ENCODE measurements at regions not wholly inside any gene's neighbourhood (a gene's known extent, or its start where the extent isn't known, plus 50 kb on each side); places are given as distances from the start of the nearest gene placed in this dataset.

DNA sequence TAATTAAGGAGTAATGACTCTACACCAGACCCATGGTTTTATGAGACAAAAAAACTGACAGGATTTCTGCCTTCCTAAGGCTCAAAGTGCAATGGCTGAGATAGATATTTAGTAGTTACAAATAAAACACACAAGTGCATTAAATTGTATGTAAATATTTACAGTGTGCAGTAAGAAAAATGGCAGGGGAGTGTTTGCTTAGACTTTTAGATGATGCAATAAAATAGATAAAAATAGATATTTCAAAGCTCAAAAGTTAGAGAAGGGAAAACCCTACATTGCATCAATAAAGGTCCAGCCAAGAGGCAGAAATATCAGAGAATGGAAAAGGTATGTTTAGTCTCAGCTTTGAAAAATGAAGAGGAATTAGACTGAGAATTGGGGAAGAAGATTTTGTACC is 226.3 kb upstream of the FGGY start:
- no peak for DNase-seq

DNA sequence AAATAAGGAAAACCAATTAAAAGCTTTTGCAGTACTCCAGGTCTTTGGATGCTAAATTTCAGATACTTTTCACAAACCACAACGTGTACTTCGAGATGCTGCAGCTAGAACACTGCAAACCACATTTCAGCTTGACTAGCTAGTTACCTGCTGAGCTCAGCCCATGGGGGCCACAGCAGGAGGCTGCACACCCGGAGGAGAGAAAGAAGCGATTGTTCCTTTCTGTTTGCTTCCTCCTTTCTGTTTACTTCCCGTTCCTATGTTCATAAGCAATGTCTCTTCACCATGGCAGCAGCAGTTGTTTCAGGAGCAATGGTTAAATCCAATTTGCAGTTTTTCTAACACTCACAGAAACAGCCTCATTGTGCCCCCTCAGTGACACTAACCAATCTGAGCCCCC is 225.6 kb upstream of the FGGY start:
- no peak for DNase-seq

DNA sequence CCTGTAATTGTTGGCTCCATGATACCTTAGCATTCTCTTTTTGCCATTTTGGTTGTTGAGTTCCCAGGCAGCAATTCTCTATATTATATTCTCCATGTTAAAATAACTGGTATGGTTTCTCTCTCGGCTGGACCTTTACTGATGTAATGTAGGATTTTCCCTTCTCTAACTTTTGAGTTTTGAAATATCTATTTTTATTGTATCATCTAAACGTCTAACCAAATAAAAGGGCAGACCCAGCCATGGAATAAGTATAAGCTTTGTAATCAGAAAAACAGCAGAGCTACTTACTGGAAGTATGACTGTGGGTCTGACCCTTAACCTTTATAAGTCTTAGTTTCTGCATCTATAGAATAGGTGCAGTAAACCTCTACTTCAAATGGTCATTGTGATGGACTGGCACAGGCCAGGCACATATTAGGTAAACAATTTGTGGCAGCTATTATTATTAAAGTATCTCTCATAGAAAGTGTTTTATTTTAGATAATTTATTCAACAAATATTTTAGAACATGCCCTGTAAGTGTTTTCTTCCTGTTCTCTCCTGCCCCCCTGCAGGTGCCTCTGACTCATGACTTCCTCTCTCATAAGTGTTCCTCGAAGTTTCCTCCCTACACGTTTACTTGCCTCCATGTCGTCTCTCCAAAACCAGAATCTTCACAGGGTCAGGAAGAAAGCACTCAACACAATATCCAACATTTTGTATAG is 224.9 kb upstream of the FGGY start:
- DNase-seq: no peak

DNA sequence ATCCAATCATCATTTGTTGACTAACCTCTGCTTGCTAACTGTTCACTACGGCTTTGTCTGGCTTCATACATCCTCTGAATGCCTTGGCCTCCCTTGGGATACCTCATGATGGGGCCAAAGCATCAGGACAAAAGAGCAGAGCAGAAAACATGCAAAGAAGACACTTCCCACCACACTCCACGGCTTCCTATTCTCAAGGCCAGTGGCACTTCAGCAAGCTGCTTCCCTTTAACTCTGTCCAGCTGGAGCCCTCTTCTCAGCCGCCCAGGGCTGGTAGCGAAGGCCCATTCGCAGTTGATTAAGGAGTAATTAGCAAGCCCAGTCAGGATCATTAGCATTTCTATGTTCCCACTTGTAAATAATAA is 224.3 kb upstream of the FGGY start:
- no peak for DNase-seq

DNA sequence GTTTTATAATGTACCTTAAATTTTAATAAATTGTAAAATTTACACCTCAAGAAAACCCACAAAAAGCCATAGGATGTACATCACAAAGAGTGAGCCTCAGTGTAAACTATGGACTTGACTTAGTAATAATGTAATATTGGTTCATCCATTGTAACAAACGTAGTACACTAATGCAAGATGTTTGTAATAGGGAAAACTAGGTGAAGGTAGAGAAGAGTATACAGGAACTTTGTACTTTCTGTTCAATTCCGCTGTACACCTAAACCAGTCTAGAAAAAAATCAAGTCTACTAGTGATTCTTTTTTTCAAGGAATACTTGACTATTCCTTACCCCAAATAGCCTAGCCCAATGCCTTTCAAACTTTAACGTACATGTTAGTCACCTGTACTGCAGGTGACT is 222.3 kb upstream of the FGGY start:
- DNase-seq: no peak

DNA sequence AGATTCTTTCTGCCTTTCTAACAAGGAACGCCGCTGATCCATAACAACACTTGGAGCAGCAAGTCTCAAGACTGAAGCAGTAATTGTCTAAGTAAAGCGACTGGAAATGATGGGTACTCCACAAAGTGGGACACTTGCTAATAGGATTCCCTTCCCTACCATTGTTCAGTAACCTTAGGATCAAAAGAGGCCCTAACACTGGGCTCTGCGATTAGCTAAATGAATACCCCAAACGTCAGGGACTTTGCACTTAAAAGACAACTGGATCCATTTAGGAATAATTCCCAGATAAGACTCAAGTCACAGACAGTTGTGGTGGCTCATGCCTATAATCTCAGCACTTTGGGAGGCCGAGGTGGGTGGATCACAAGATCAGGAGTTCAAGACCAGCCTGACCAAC is 221.9 kb upstream of the FGGY start:
- no peak for DNase-seq

DNA sequence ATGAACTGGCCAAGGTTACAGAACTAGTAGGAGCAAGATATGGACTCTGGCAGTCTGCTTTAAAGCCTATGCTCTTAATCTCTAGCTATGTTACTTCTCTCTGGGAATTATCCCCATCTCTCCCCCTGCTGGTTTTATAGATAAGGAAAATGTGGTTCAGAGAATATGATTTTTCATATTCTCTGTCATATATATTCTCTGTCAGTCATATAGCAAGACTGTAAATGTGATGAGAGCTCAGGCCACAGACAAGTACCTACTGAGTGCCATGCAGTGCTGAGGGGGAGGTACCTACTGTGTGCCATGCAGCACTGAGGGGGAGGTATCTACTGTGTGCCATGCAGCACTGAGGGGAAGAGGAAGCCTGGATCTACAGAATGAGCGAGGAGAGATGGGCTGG is 220.3 kb upstream of the FGGY start:
- DNase-seq: peak; percentile 40

DNA sequence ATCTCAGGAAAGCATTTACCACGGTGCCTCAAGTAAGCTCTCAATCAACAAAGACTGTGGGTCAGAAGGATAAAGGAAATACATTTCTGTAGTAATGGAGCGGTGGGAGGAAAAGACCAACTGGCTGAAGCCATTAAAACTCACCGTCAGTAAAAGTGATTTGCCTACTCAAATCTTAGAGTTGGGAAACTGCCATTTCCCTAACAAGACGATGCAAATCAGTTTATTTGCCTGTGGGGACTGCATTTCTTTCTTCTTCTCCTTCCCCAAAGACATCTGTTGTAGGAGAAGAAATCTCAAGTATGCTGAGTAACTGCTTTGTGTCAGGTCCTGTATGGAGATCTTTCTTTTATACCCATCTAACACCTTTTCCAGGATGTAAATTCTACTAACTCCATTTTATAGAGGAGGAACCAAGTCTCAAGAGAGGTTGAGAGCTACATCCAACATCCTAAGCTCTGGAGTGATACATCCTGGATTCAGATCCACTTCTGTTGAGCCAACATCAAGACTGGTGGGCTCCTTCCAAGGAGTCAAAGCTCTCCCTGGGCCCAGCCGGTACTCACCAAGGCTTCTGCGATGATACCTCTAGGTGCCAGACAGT is 219.3 kb upstream of the FGGY start:
- DNase-seq: no peak

DNA sequence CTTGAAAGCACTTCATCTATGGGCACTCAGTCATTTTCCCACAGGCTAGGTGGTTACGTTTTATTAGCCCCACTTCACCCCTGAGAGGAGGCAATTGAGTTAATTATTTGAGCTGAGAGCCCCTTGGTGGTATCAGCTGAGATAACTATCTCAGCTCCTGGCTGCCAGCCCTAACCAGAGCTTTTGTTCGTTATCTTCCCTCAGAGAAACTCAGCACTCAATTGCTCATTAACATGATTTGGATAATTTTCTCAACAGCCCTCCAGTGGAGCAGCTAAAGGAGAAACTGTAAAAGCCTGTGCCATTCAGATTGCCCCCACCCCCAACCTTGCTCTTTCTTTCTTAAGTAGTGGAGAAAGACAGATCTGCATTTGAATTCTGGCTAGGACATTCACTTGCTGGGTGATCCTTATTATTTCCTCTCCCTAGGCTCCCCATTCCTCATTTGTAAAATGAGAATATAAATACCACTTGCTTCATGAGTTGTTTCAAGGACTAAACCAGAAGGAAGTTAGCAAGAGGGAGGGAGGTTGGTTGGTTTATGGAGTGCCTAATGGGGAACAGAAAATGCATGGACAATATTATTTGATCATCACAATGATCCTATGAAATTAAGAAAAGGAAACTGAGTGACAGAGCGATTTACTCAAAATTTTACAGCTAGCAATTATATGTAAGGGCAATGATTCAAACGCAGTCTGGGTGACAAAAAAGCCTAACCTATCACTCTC is 218.7 kb upstream of the FGGY start:
- DNase-seq: no peak

DNA sequence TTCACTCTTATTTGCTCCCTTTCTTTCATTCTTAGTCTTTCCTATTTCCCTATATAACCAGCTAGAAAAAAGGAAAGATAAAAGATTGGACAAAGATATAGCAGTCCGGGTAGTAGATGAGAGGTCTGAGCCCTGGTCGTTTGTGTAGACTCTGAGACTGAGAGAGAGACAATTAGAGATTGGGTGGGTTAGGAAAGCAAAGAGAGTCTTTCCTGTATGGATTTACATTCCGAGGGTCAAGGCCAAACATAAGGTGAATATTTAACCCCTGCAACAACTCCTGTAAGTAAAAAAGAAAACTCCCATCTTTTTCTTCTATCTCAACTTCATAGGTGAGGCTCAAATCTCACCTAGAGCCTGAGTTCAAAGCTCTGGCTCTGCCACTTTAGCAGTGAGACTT is 218.0 kb upstream of the FGGY start:
- no peak for DNase-seq

DNA sequence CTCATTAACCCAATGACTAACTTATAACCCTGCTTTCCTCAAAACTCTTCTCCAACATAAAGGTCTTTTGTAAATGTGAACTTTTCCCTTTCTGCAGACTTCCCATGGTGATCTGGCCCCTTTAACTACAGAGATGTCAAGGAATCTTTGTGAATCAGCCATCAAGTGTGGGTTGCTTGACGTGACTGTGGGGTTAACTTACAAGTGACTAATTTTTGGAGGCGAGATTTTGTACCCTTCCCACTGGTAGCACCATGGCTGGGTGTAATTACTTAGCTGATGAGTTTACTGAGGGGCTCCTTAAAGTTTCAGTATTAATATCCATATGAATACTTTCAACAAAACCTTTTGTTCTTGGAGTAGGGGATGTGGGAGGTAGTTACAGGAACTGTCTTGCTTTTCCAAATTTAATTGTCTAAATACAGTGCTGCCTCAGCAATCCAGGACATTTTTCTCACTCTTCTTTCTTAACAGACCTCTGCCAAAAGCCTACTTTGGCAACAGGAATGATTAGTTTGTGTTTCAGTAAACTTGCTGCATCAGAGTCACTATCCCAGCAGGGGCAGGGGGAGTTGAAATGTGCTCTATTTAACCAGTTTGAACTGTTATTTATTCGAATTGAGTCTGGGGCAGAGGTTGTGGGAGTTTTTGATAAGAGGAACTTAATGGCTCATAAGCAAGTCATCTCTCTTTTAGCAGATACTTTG is 217.3 kb upstream of the FGGY start:
- no peak for DNase-seq

DNA sequence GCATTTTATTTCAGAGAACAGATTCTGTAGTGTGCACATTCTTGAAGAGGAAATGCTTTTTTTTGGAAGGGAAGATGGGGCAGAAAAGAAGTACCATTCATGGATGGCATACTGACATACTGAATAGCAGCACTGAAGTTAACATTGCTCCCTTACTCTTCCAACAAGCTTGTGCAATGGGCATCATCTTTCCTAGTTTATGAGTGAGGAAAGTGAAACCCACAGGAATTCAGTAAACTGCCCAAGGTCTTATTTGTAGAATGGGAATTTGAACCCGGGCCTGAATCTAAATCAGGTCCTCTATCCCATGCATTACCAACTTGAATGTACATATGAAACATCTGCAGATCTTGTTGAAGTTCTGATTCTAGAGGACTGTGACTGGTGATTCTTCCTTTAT is 215.7 kb upstream of the FGGY start:
- no peak for DNase-seq

DNA sequence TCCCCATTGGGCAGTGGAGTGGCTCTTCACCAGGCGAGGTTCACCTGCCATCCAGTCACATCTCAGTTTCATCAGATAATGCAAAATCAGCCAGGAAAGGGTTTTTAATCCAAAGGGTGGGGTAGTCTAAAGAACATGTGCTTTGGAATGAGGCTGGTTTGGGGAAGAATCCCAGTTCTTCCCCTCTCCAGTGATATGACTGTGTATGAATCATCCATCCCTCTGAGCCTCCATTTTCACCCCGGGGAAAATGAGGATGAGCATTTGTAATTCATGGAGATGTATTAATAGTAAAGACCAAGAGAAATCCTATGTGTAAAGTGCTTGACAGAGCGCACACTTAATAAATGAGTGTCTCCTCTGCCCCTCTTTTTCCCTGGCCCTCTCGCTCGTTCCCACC is 215.1 kb upstream of the FGGY start:
- DNase-seq: no peak

DNA sequence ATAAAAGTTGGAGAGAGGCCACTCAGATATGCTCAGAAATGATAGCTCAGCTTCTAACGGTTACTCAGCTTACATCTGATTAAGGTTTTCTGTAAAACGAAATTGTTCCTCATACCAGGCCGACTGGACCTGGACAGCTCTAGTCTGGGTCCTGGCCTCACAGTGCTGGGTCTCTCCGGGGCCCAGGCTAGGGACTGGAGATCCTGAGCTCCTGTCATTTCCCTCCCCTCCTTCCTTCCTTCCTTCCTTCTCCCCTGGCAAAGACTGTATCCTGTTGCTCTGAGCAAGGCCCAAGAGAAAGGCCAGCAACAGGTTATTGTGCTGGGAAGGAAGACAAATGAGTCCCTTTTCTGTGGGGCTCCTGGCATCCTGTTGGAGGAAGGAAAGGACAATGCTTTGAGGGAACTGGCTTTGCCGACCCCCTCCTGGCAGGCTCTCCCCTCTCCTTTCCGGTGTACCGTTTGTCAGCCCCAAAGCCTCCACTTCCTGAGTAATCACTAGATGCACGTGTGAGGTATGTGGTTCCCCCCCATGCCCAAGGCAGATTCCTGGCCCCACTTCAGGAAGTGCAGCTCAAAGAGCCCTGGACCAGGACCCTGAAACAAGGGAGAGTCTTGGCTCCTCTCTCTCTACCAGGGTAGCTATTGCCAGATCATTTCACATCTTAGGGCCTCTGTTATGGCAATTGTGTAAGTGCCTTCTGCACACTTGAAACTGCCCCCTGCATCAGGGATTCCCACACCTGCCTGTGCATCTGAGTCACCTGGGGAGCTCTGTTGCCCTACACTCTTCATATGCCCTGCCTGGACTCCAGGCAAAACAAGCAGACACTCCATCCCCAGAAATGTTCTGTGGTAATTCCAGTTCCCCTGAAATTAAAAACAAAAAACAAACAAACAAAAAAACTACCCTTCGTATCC is 212.7 kb upstream of the FGGY start:
- DNase-seq: no peak

DNA sequence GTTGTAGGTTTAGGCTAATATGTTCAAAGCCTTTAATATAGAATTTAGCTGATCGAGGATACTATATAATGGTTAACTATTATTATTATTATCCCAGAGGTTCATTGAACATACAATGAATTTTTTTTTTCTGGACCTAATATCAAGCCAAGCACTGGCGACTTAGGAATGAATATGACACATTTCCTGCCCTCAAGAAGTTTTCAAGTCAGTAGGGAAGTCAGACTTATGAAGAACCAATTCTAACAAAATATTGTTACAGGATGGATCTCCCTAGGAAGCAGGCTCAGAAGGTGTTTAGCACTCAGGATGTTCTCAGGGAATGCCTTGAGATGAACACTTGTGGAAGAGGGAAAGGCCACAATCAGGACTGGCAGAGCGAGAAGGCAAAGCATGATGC is 211.8 kb upstream of the FGGY start:
- DNase-seq: no peak

DNA sequence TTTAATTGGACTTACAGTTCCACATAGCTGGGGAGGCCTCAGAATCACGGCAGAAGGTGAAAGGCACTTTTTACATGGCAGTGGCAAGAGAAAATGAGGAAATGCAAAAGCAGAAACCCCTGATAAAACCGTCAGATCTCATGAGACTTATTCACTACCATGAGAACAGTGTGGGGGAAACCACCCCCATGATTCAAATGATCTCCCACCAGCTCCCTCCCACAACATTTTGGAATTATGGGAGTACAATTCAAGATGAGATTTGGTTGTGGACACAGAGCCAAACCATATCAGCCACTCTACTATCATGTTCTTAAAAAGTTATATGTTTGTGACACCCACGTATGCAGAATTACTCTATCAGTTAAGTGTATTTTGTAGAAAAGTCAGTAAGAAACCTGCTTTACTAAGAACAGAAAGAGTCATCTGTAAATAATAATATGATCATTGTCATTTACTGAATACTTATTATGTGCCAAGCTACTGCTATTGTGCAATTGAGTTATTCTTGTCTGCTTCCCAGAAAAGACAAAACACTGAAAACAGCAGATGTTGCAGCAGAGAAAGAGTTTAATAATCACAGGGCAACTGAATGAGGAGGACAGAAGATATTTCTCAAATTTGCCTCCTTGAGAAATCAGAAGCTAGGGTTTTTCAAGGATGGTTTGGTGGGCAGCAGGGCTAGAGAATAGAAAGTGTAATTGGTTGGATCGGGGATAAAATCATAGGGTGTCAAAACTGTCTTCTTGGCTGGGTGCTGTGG is 207.7 kb upstream of the FGGY start:
- no peak for DNase-seq

DNA sequence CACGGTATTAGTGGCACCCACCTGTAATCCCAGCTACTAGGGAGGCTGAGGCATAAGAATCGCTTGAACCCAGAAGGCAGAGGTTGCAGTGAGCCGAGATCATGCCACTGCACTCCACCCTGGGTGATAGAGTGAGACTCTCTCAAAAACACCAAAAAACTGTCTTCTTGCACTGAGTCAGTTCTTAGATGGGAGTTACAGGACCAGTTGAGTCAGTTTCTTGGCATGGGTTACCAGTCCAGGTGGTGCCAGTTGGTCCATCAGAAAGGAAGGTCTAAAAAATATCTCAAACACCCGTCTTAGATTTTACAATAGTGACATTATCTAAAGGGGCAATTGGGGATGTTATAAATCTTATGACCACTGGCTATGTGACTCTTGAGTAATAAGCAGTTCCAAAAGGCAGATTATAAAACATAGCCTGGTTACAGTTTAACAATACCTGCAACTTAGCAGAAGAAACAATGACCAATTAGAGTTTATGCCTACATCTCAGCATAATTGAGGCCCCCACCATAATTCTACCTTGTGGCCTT is 206.9 kb upstream of the FGGY start:
- DNase-seq: no peak

DNA sequence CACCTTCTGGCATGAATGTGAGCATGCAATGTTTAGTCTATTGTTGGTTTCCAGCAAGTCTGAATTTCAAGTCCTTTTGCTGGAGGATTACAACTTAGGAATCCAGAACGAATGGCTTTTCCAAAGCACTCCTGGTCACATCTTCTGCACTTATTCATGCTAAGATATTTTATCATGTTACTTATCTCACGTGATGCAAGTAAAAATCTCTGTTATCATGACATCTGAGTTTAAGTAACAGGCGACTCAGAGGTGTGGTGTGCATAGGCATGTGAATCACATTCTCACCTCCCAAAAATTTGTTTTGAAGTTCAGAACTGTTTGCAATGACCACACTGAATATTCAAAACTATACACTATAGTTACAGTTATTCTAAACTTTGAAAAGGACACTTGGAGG is 204.8 kb upstream of the FGGY start:
- no peak for DNase-seq

DNA sequence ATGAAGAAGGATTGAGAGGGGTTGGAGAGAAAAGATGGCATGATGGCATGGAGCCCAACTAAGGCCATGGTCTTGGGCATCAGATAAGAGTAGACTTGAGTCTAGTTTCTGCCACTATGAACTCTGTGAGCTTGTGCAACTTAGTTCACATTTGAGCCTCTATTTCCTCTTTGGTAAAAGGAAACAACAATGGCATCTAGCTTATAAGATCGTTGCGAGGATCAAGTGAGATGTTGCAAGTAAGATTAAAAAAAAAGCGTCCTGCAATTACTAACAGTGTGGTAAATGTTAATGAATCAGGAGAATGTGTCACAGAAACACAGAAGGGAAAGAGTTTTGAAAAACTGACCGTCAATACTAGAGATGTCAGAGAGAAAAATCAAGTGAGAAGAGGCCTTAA is 202.9 kb upstream of the FGGY start:
- no peak for DNase-seq

DNA sequence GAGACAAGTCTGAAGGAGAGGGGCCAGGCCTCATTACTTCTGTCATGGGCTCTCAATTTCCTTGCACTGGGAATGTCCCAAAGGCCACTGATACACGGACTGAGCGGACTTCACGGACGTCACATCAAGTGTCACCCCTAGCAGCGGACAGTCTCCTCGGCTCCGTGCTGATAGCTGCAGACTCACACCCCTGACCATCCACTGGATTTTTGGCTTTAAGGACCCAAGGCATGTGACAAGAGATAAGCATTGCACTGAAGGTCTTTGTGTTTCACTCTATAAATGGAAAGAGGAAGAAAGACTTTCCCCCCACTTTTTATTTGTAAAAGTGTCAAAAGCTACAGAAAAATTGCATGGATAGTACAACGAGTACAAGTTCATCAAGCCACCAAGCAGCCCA is 200.4 kb upstream of the FGGY start:
- DNase-seq: no peak

DNA sequence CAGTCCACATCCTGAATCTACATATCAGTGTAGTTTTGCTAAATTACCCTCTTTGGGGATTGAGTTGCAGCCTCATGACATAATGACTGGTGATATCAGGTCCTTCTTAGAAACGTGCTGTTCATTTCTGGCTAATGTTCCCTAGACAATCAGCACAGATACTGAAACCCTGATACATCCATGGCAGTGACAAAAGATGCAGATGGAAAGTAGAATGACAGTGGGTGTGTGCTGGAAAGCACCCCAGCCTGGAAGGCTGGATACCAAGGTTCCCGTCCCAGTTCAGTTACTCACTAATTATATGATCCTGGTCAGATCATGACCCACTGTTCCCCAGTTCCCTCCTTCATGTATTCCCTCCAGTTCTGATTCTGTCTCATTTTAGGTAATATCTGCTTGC is 198.2 kb upstream of the FGGY start:
- no peak for DNase-seq

Data from NCI-H1694 treated with DMSO at 0.1 percent for 48 hours (cell line).